Fibroblast of skin of left biceps (primary cell): ENCODE measurements at regions not wholly inside any gene's neighbourhood (a gene's known extent, or its start where the extent isn't known, plus 50 kb on each side); places are given as distances from the start of the nearest gene placed in this dataset.

Experiments
- DNase-seq, 2 experiments: peaks; one replicate each; pipeline ENCODE4 v3.0.0-alpha.2; 2013; ENCODE audit warnings: low read depth in 2 of 2

GRCh38 chr4:104772849-104773248, 278.2 kb upstream of the CXXC4 start:
- DNase-seq, result no peak

- no peak for DNase-seq
Observed at GRCh38 chr4:104795264-104795939, 300.7 kb upstream of the CXXC4 start.

- DNase-seq, result no peak
Observed at GRCh38 chr4:104811727-104812126, 317.0 kb upstream of the CXXC4 start.

GRCh38 chr4:104815665-104816064, 321.0 kb upstream of the CXXC4 start:
- DNase-seq, result no peak

- no peak for DNase-seq
Observed at GRCh38 chr4:104818579-104818978, 323.9 kb upstream of the CXXC4 start.

- no peak for DNase-seq
Observed at GRCh38 chr4:104826171-104826570, 320.5 kb upstream of the TET2 start.

GRCh38 chr4:104829761-104830160, 316.9 kb upstream of the TET2 start:
- no peak for DNase-seq

GRCh38 chr4:104848597-104849225, 298.0 kb upstream of the TET2 start:
- DNase-seq, result no peak

- no peak for DNase-seq
Observed at GRCh38 chr4:104859601-104860237, 287.0 kb upstream of the TET2 start.

- peak; percentile 19 to 24 for DNase-seq
Observed at GRCh38 chr4:104860238-104861123, 286.2 kb upstream of the TET2 start.

GRCh38 chr4:104866809-104867208, 279.9 kb upstream of the TET2 start:
- no peak for DNase-seq

GRCh38 chr4:104868533-104868932, 278.1 kb upstream of the TET2 start:
- no peak for DNase-seq

- DNase-seq, result no peak
Observed at GRCh38 chr4:104868958-104869357, 277.7 kb upstream of the TET2 start.

- DNase-seq, result no peak
Observed at GRCh38 chr4:104869831-104870230, 276.8 kb upstream of the TET2 start.

GRCh38 chr4:104870495-104871233, 276.0 kb upstream of the TET2 start:
- DNase-seq, result no peak

GRCh38 chr4:104878936-104879335, 267.7 kb upstream of the TET2 start:
- no peak for DNase-seq

GRCh38 chr4:104879367-104879766, 267.3 kb upstream of the TET2 start:
- DNase-seq, result no peak

- DNase-seq, result no peak
Observed at GRCh38 chr4:104879854-104880253, 266.8 kb upstream of the TET2 start.

- no peak for DNase-seq
Observed at GRCh38 chr4:104881136-104881886, 265.4 kb upstream of the TET2 start.

GRCh38 chr4:104890598-104891275, 255.9 kb upstream of the TET2 start:
- no peak for DNase-seq
